ENCODE measurements at regions not wholly inside any gene's neighbourhood (a gene's known extent, or its start where the extent isn't known, plus 50 kb on each side); places are given as distances from the start of the nearest gene placed in this dataset.

- CTCF ChIA-PET = no interaction called here
- Histone ChIP-seq H3K27me3 (ENCODE audit: control insufficient read depth in 1 of 2, insufficient read depth in 2 of 2, low read length in 2 of 2) (no peaks in the 10 kb centered on the region), H3K4me3 (ENCODE audit: low read length) (no peak overlapping the region), H3K9me3 (ENCODE audit: control insufficient read depth in 1 of 2, insufficient read depth in 1 of 2, low read length in 2 of 2) (no peaks in the 10 kb centered on the region), H3K27ac (ENCODE audit: low read depth in 1 of 2, low read length in 2 of 2) (no peak overlapping the region), H3K4me1 (ENCODE audit: insufficient read depth, low read length) (no peaks in the 10 kb centered on the region), H3K36me3 (ENCODE audit: insufficient read depth, low read length) (no peaks in the 10 kb centered on the region)
- Mint-ChIP-seq H3K27ac (no peak overlapping the region), H3K36me3 (ENCODE audit: low read depth) (no peaks in the 10 kb centered on the region), H3K4me3 (no peak overlapping the region), H3K4me1 (ENCODE audit: low read depth) (no peaks in the 10 kb centered on the region), H3K9me3 (peaks cover 6% of the 10 kb centered on the region), H3K27me3 (no peaks in the 10 kb centered on the region)
- no peak for TF ChIP-seq CTCF (IDR thresholded peaks at IDR 0.05)
- ATAC-seq (ENCODE audit: poor library complexity) (no peak), DNase-seq (no peak)
- POLR2A ChIA-PET = no interaction called here
- intact Hi-C loops (cut with DNase I, micrococcal nuclease) = no loop called here
These were observed 1768.5 kb downstream of the PCDH7 start for GRCh38 chr4:32488690-32489089.

- DNase-seq (no peak), ATAC-seq (ENCODE audit: poor library complexity) (no peak)
- H3K27ac Mint-ChIP-seq = no peak overlapping the region
- H3K4me3 ChIP-seq (ENCODE audit: low read length) = no peak overlapping the region
- no peaks in the 10 kb centered on the region for H3K27me3 Mint-ChIP-seq
- no peaks in the 10 kb centered on the region for H3K27me3 ChIP-seq (ENCODE audit: control insufficient read depth in 1 of 2, insufficient read depth in 2 of 2, low read length in 2 of 2)
- no peaks in the 10 kb centered on the region for H3K4me1 Mint-ChIP-seq (ENCODE audit: low read depth)
- H3K36me3 Mint-ChIP-seq (ENCODE audit: low read depth) = no peaks in the 10 kb centered on the region
- peaks cover 13% of the 10 kb centered on the region for H3K9me3 Mint-ChIP-seq
- H3K9me3 ChIP-seq (ENCODE audit: control insufficient read depth in 1 of 2, insufficient read depth in 1 of 2, low read length in 2 of 2) = no peaks in the 10 kb centered on the region
- ChIA-PET POLR2A (no interaction called here), CTCF (no interaction called here)
- no peaks in the 10 kb centered on the region for H3K36me3 ChIP-seq (ENCODE audit: insufficient read depth, low read length)
- H3K27ac ChIP-seq (ENCODE audit: low read depth in 1 of 2, low read length in 2 of 2) = no peak overlapping the region
- intact Hi-C loops (cut with DNase I, micrococcal nuclease) = no loop called here
- no peak for TF ChIP-seq CTCF (IDR thresholded peaks at IDR 0.05)
- no peak overlapping the region for H3K4me3 Mint-ChIP-seq
- H3K4me1 ChIP-seq (ENCODE audit: insufficient read depth, low read length) = no peaks in the 10 kb centered on the region
These were observed 1779.0 kb downstream of the PCDH7 start for GRCh38 chr4:32499171-32499570.

GRCh38 chr4:32503241-32503640 is 1783.1 kb downstream of the PCDH7 start:
- Mint-ChIP-seq H3K27ac (no peak overlapping the region), H3K36me3 (ENCODE audit: low read depth) (no peaks in the 10 kb centered on the region), H3K4me3 (no peak overlapping the region), H3K9me3 (peaks cover 13% of the 10 kb centered on the region), H3K27me3 (no peaks in the 10 kb centered on the region), H3K4me1 (ENCODE audit: low read depth) (no peaks in the 10 kb centered on the region)
- Histone ChIP-seq H3K36me3 (ENCODE audit: insufficient read depth, low read length) (no peaks in the 10 kb centered on the region), H3K4me3 (ENCODE audit: low read length) (no peak overlapping the region), H3K27me3 (ENCODE audit: control insufficient read depth in 1 of 2, insufficient read depth in 2 of 2, low read length in 2 of 2) (no peaks in the 10 kb centered on the region), H3K27ac (ENCODE audit: low read depth in 1 of 2, low read length in 2 of 2) (no peak overlapping the region), H3K9me3 (ENCODE audit: control insufficient read depth in 1 of 2, insufficient read depth in 1 of 2, low read length in 2 of 2) (peaks cover 0 to 8% of the 10 kb centered on the region in 2 experiments), H3K4me1 (ENCODE audit: insufficient read depth, low read length) (no peaks in the 10 kb centered on the region)
- intact Hi-C loops (cut with DNase I, micrococcal nuclease) = no loop called here
- ChIA-PET POLR2A (no interaction called here), CTCF (no interaction called here)
- ATAC-seq (ENCODE audit: poor library complexity) (no peak), DNase-seq (no peak)
- TF ChIP-seq CTCF (IDR thresholded peaks at IDR 0.05) = no peak
